ENCODE measurements at regions not wholly inside any gene's neighbourhood (a gene's known extent, or its start where the extent isn't known, plus 50 kb on each side); places are given as distances from the start of the nearest gene placed in this dataset.
"Not testable (repeated sequence)": the region's sequence is repeated elsewhere in the genome, so short reads cannot be mapped to it uniquely, and the experiment has no call there.

- no peak for DNase-seq
Measured at GRCh38 chr6:76942203-76942966, 520.9 kb downstream of the HTR1B start.

- DNase-seq, result no peak
Measured at GRCh38 chr6:76940191-76940590, 523.1 kb downstream of the HTR1B start.

GRCh38 chr6:76914737-76915136 lies 548.6 kb downstream of the HTR1B start:
- DNase-seq, result no peak

- DNase-seq, result not testable (repeated sequence)
Measured at GRCh38 chr6:76905541-76905940, 557.8 kb downstream of the HTR1B start.

- peak in 1 of 2 experiments; percentile 2 for DNase-seq
Measured at GRCh38 chr6:76892542-76892941, 570.7 kb downstream of the HTR1B start.

GRCh38 chr6:76888351-76888750 lies 574.9 kb downstream of the HTR1B start:
- no peak for DNase-seq

- DNase-seq, result no peak
Measured at GRCh38 chr6:76886900-76887299, 576.4 kb downstream of the HTR1B start.

GRCh38 chr6:76885861-76886301 lies 577.4 kb downstream of the HTR1B start:
- no peak for DNase-seq

- DNase-seq, result no peak
Measured at GRCh38 chr6:76881414-76881813, 581.9 kb downstream of the HTR1B start.

GRCh38 chr6:76876922-76877553 lies 586.3 kb downstream of the HTR1B start:
- DNase-seq, result peak; percentile 92 to 93

- not testable (repeated sequence) for DNase-seq
Measured at GRCh38 chr6:76876430-76876829, 586.9 kb downstream of the HTR1B start.

- DNase-seq, result no peak
Measured at GRCh38 chr6:76867182-76867581, 596.1 kb downstream of the HTR1B start.

- no peak for DNase-seq
Measured at GRCh38 chr6:76866091-76866915, 597.0 kb downstream of the HTR1B start.

GRCh38 chr6:76862936-76863335 lies 600.4 kb downstream of the HTR1B start:
- no peak for DNase-seq

- peak in 1 of 2 experiments; percentile 33 for DNase-seq
Measured at GRCh38 chr6:76861403-76861802, 601.9 kb downstream of the HTR1B start.

GRCh38 chr6:76856065-76856464 lies 607.2 kb downstream of the HTR1B start:
- no peak for DNase-seq

GRCh38 chr6:76852776-76853175 lies 610.5 kb downstream of the HTR1B start:
- no peak for DNase-seq

- DNase-seq, result peak; percentile 34 to 60
Measured at GRCh38 chr6:76849274-76849970, 613.9 kb downstream of the HTR1B start.

GRCh38 chr6:76843054-76843822 lies 620.1 kb downstream of the HTR1B start:
- DNase-seq, result no peak

- no peak for DNase-seq
Measured at GRCh38 chr6:76840865-76841264, 622.4 kb downstream of the HTR1B start.

- DNase-seq, result no peak
Measured at GRCh38 chr6:76840041-76840745, 623.1 kb downstream of the HTR1B start.
